ENCODE measurements at regions not wholly inside any gene's neighbourhood (a gene's known extent, or its start where the extent isn't known, plus 50 kb on each side); places are given as distances from the start of the nearest gene placed in this dataset.

DNA sequence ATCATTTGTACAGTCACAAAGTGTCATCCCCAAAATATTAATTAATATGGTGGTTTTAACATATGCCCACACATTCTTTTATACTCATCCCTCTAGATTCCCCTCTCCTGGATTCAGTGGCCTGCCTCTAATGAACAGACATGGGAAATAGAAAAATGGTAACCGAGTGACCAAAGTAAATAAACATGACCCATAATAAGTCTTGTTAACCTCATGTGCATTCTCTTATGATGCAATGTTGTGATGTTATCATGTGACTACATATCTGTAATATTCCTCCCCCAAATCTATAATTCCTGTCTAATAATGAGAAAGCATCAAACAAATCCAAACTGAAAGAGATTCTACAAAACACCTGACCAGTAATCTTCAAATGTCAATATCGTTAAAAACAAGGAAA, 164.5 kb upstream of the PRSS1 start:
- no peak for TF ChIP-seq POLR2AphosphoS5 (IDR thresholded peaks at IDR 0.05; ENCODE audit: insufficient read depth in 1 of 2, low read depth in 1 of 2)
- TF ChIP-seq, protein P1, sequence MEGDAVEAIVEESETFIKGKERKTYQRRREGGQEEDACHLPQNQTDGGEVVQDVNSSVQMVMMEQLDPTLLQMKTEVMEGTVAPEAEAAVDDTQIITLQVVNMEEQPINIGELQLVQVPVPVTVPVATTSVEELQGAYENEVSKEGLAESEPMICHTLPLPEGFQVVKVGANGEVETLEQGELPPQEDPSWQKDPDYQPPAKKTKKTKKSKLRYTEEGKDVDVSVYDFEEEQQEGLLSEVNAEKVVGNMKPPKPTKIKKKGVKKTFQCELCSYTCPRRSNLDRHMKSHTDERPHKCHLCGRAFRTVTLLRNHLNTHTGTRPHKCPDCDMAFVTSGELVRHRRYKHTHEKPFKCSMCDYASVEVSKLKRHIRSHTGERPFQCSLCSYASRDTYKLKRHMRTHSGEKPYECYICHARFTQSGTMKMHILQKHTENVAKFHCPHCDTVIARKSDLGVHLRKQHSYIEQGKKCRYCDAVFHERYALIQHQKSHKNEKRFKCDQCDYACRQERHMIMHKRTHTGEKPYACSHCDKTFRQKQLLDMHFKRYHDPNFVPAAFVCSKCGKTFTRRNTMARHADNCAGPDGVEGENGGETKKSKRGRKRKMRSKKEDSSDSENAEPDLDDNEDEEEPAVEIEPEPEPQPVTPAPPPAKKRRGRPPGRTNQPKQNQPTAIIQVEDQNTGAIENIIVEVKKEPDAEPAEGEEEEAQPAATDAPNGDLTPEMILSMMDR (IDR thresholded peaks at IDR 0.05), result no peak
- TF ChIP-seq POLR2A (IDR thresholded peaks at IDR 0.05), result no peak

All from vagina (tissue), 2 donors.